ENCODE measurements at regions not wholly inside any gene's neighbourhood (a gene's known extent, or its start where the extent isn't known, plus 50 kb on each side); places are given as distances from the start of the nearest gene placed in this dataset.

GRCh38 chr4:15215109-15215508, 212.7 kb upstream of the C1QTNF7 start:
- in situ Hi-C loops (cut with MboI; ENCODE audit: low sequenced_read_pairs) = no loop called here

- in situ Hi-C loops (cut with MboI; ENCODE audit: low sequenced_read_pairs) = loop anchor here (25.0 kb wide), 3 partner anchors 411 to 736 kb away; partner anchors contain the start of gene FGFBP2
These were observed 201.6 kb upstream of the C1QTNF7 start for GRCh38 chr4:15226203-15226602.

- in situ Hi-C loops (cut with MboI; ENCODE audit: low sequenced_read_pairs) = loop anchor here (10.0 to 25.0 kb wide), 4 partner anchors 223 to 731 kb away; partner anchors contain the start of gene FGFBP2
These were observed 196.4 kb upstream of the C1QTNF7 start for GRCh38 chr4:15231265-15232091.

- in situ Hi-C loops (cut with MboI; ENCODE audit: low sequenced_read_pairs) = loop anchor here (10.0 to 25.0 kb wide), 4 partner anchors 222 to 730 kb away; partner anchors contain the start of gene FGFBP2
These were observed 195.2 kb upstream of the C1QTNF7 start for GRCh38 chr4:15232366-15233263.

GRCh38 chr4:15233264-15233597, 194.6 kb upstream of the C1QTNF7 start:
- in situ Hi-C loops (cut with MboI; ENCODE audit: low sequenced_read_pairs) = loop anchor here (10.0 to 25.0 kb wide), 4 partner anchors 222 to 729 kb away; partner anchors contain the start of gene FGFBP2

GRCh38 chr4:15233626-15234025, 194.2 kb upstream of the C1QTNF7 start:
- in situ Hi-C loops (cut with MboI; ENCODE audit: low sequenced_read_pairs) = loop anchor here (10.0 to 25.0 kb wide), 4 partner anchors 221 to 729 kb away; partner anchors contain the start of gene FGFBP2

GRCh38 chr4:15234116-15234855, 193.5 kb upstream of the C1QTNF7 start:
- in situ Hi-C loops (cut with MboI; ENCODE audit: low sequenced_read_pairs) = loop anchor here (10.0 to 25.0 kb wide), 4 partner anchors 221 to 728 kb away; partner anchors contain the start of gene FGFBP2

- in situ Hi-C loops (cut with MboI; ENCODE audit: low sequenced_read_pairs) = loop anchor here (10.0 to 25.0 kb wide), 4 partner anchors 220 to 728 kb away; partner anchors contain the start of gene FGFBP2
These were observed 193.0 kb upstream of the C1QTNF7 start for GRCh38 chr4:15234856-15235126.

GRCh38 chr4:15235135-15235534, 192.7 kb upstream of the C1QTNF7 start:
- in situ Hi-C loops (cut with MboI; ENCODE audit: low sequenced_read_pairs) = loop anchor here (10.0 to 25.0 kb wide), 4 partner anchors 220 to 727 kb away; partner anchors contain the start of gene FGFBP2

GRCh38 chr4:15237648-15238230, 190.1 kb upstream of the C1QTNF7 start:
- in situ Hi-C loops (cut with MboI; ENCODE audit: low sequenced_read_pairs) = loop anchor here (10.0 to 25.0 kb wide), 4 partner anchors 217 to 725 kb away; partner anchors contain the start of gene FGFBP2

- in situ Hi-C loops (cut with MboI; ENCODE audit: low sequenced_read_pairs) = loop anchor here (10.0 to 25.0 kb wide), 4 partner anchors 216 to 724 kb away; partner anchors contain the start of gene FGFBP2
These were observed 189.1 kb upstream of the C1QTNF7 start for GRCh38 chr4:15238720-15239119.

- in situ Hi-C loops (cut with MboI; ENCODE audit: low sequenced_read_pairs) = loop anchor here (10.0 to 25.0 kb wide), 4 partner anchors 215 to 722 kb away; partner anchors contain the start of gene FGFBP2
These were observed 188.0 kb upstream of the C1QTNF7 start for GRCh38 chr4:15239866-15240265.

GRCh38 chr4:15240764-15241163, 187.1 kb upstream of the C1QTNF7 start:
- in situ Hi-C loops (cut with MboI; ENCODE audit: low sequenced_read_pairs) = loop anchor here (25.0 kb wide), 3 partner anchors 397 to 722 kb away; partner anchors contain the start of gene FGFBP2

- in situ Hi-C loops (cut with MboI; ENCODE audit: low sequenced_read_pairs) = loop anchor here (25.0 kb wide), 3 partner anchors 395 to 720 kb away; partner anchors contain the start of gene FGFBP2
These were observed 185.8 kb upstream of the C1QTNF7 start for GRCh38 chr4:15242021-15242420.

- in situ Hi-C loops (cut with MboI; ENCODE audit: low sequenced_read_pairs) = loop anchor here (25.0 kb wide), 3 partner anchors 393 to 718 kb away; partner anchors contain the start of gene FGFBP2
These were observed 183.5 kb upstream of the C1QTNF7 start for GRCh38 chr4:15244354-15244753.

GRCh38 chr4:15245006-15245530, 182.8 kb upstream of the C1QTNF7 start:
- in situ Hi-C loops (cut with MboI; ENCODE audit: low sequenced_read_pairs) = loop anchor here (25.0 kb wide), 3 partner anchors 392 to 717 kb away; partner anchors contain the start of gene FGFBP2

GRCh38 chr4:15250021-15250441, 177.8 kb upstream of the C1QTNF7 start:
- in situ Hi-C loops (cut with MboI; ENCODE audit: low sequenced_read_pairs) = no loop called here

GRCh38 chr4:15253349-15253748, 174.5 kb upstream of the C1QTNF7 start:
- in situ Hi-C loops (cut with MboI; ENCODE audit: low sequenced_read_pairs) = no loop called here

GRCh38 chr4:15254236-15254880, 173.5 kb upstream of the C1QTNF7 start:
- in situ Hi-C loops (cut with MboI; ENCODE audit: low sequenced_read_pairs) = no loop called here

Data from HL-60/S4 treated with retinoic acid at 250 ng/mL for 4 days and 3 days (cell line).